K562 (cell line): ENCODE measurements at regions not wholly inside any gene's neighbourhood (a gene's known extent, or its start where the extent isn't known, plus 50 kb on each side); places are given as distances from the start of the nearest gene placed in this dataset.

Experiments used
- ATF1 ChIP-seq, 2 experiments: fragments of 450-650 bp in 1 of 2; IDR thresholded peaks; 2 replicates each; pipeline ENCODE4 v1.6.1; 2016; ENCODE audit warnings: missing compliant biosample characterization in 1 of 2, missing genetic modification characterization in 1 of 2
- ATF3 ChIP-seq, 2 experiments: fragments of 450-650 bp in 1 of 2; sonication (generic) in 1 of 2; formaldehyde crosslinking in 1 of 2; IDR thresholded peaks in 1 of 2; conservative IDR thresholded peaks in 1 of 2; 2 replicates each; pipeline versions ENCODE4 v1.6.1 to v1.8.1; 2016 to 2023; ENCODE audit warnings: mild to moderate bottlenecking in 2 of 2, moderate library complexity in 2 of 2, inconsistent platforms in 1 of 2, missing genetic modification reagents in 1 of 2
- CBX3 ChIP-seq, 2 experiments: IDR thresholded peaks; 1 replicate in 1 of 2; 2 replicates in 1 of 2; pipeline ENCODE4 v1.6.1; 2012; ENCODE audit warnings: inconsistent platforms in 2 of 2, low read length in 2 of 2, borderline replicate concordance in 1 of 2, control low read depth in 1 of 2
- CEBPB ChIP-seq: fragments of 450-650 bp; IDR thresholded peaks from 2 replicates; pipeline ENCODE4 v1.6.1; 2016; ENCODE audit warnings: missing genetic modification characterization, missing compliant biosample characterization
- CREB1 ChIP-seq, 2 experiments: sonication (generic) in 1 of 2; formaldehyde crosslinking in 1 of 2; IDR thresholded peaks; 2 replicates each; pipeline versions ENCODE4 v1.6.1 to v1.8.0; 2012 to 2022; ENCODE audit warnings: inconsistent platforms in 1 of 2, mild to moderate bottlenecking in 1 of 2, missing genetic modification reagents in 1 of 2, moderate library complexity in 1 of 2
- E2F6 ChIP-seq, 2 experiments: IDR thresholded peaks; 2 replicates each; pipeline ENCODE4 v1.6.1; 2011; ENCODE audit warnings: borderline replicate concordance in 1 of 2, control low read depth in 1 of 2, low read depth in 1 of 2, low read length in 1 of 2, mild to moderate bottlenecking in 1 of 2, mixed read lengths in 1 of 2, moderate library complexity in 1 of 2; ENCODE audit not compliant: insufficient read depth in 1 of 2, insufficient read length in 1 of 2, poor library complexity in 1 of 2, severe bottlenecking in 1 of 2; ENCODE audit errors: extremely low read depth in 1 of 2
- HDAC1 ChIP-seq, 2 experiments: fragments of 450-650 bp; IDR thresholded peaks; 2 replicates each; pipeline ENCODE4 v1.6.1; 2016 to 2017; ENCODE audit warnings: inconsistent platforms in 1 of 2, mild to moderate bottlenecking in 1 of 2, moderate library complexity in 1 of 2
- HDAC2 ChIP-seq: fragments of 450-650 bp; IDR thresholded peaks from 2 replicates; pipeline ENCODE4 v1.6.1; 2016; ENCODE audit warnings: mild to moderate bottlenecking
- ILF3 ChIP-seq: fragments of 450-650 bp; IDR thresholded peaks from 2 replicates; pipeline ENCODE4 v1.6.1; 2018; ENCODE audit warnings: antibody characterized with exemption, mild to moderate bottlenecking, moderate library complexity, borderline replicate concordance
- ILK ChIP-seq: fragments of 450-650 bp; IDR thresholded peaks from 2 replicates; pipeline ENCODE4 v1.6.1; 2016; ENCODE audit warnings: missing genetic modification characterization, low read depth, mild to moderate bottlenecking, missing compliant biosample characterization, moderate library complexity, borderline replicate concordance
- KAT7 ChIP-seq: sonication (generic); formaldehyde crosslinking; IDR thresholded peaks from 2 replicates; pipeline ENCODE4 v1.8.0; 2022; ENCODE audit warnings: missing genetic modification reagents, mild to moderate bottlenecking, borderline replicate concordance
- L3MBTL2 ChIP-seq: fragments of 450-650 bp; IDR thresholded peaks from 2 replicates; pipeline ENCODE4 v1.6.1; 2016; ENCODE audit warnings: mild to moderate bottlenecking, moderate library complexity
- MAZ ChIP-seq, 2 experiments: fragments of 450-650 bp in 1 of 2; sonication (generic) in 1 of 2; formaldehyde crosslinking; IDR thresholded peaks in 1 of 2; conservative IDR thresholded peaks in 1 of 2; 2 replicates each; pipeline versions ENCODE4 v1.4.0 to v1.5.0; 2020; ENCODE audit warnings: mild to moderate bottlenecking in 1 of 2, missing genetic modification reagents in 1 of 2
- MCM5 ChIP-seq: fragments of 450-650 bp; IDR thresholded peaks from 2 replicates; pipeline ENCODE4 v1.6.1; 2016; ENCODE audit warnings: low read depth
- NFIC ChIP-seq: fragments of 450-650 bp; IDR thresholded peaks from 2 replicates; pipeline ENCODE4 v1.6.1; 2017; ENCODE audit warnings: mild to moderate bottlenecking, inconsistent platforms
- RBM22 ChIP-seq: fragments of 200-400 bp; formaldehyde crosslinking; IDR thresholded peaks from 2 replicates; pipeline ENCODE4 v1.6.1; 2018; ENCODE audit warnings: low read length, low read depth; ENCODE audit not compliant: poor library complexity, severe bottlenecking
- RCOR1 ChIP-seq, 2 experiments: IDR thresholded peaks; 2 replicates each; pipeline ENCODE4 v1.6.1; 2012; ENCODE audit warnings: low read depth in 2 of 2, low read length in 2 of 2, borderline replicate concordance in 1 of 2, improper control_type of control experiment in 1 of 2
- SAFB ChIP-seq: fragments of 200-400 bp; formaldehyde crosslinking; IDR thresholded peaks from 2 replicates; pipeline ENCODE4 v1.6.1; 2017; ENCODE audit warnings: low read depth, low read length, borderline replicate concordance
- THAP12 ChIP-seq: fragments of 250-450 bp; sonication (Bioruptor Pico); IDR thresholded peaks from 2 replicates; pipeline ENCODE4 v1.9.0; 2021; ENCODE audit warnings: mild to moderate bottlenecking, inconsistent platforms
- ZBTB9 ChIP-seq: fragments of 450-650 bp; formaldehyde crosslinking; IDR thresholded peaks from 2 replicates; pipeline ENCODE4 v1.4.0; 2020; ENCODE audit warnings: mild to moderate bottlenecking, moderate library complexity

DNA sequence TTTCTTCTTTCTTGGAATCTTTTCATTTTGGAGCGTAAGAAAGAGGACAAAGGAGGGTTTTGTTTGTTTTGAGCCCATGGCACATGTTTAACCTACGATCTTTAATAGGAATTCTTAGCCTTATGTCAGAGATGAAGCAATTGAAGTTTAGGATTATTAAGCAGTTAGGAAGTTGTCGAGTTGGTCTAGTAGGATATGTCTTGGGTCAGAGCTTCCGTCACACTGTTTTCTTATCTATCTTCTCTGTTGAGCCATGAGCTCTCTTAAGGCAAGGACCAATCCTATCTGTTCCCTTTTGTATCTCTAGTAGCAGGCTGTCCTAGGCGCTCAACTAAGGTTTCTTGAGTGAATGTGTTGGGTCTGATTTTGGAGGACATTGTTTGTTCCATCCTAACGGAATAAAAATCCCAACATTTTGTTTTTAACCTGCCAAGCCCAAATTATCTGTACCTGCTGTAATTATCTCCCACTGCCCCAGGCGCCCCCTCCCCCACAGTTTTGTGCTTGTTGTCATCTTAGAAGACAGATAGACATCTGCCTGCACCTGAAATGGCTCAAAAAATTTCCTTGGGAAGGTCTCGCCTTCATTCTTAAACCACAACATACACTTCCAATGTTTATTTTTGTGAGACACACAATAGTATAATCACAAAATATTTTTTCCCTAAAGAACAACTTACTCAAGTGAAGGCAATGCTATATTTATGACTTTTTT, 95.3 kb upstream of the GADD45A start (continued):
- TF ChIP-seq L3MBTL2 (peak; percentile 86), THAP12 (CRISPR knock-in tag) (no peak), CEBPB (tag) (peak; percentile 34; the same call in 1 of the 2 replicates), RBM22 (no peak), ILF3 (no peak), MAZ (CRISPR knock-in tag; conservative IDR thresholded peaks at IDR 0.05 in 1 of 2, IDR thresholded peaks at IDR 0.05 in 1 of 2) (peak in 1 of 2 experiments; percentile 27; a peak in 1 of 4 replicates), ZBTB9 (CRISPR knock-in tag) (no peak), NFIC (peak; percentile 40), HDAC2 (peak; percentile 74; the same call in 1 of the 2 replicates), CREB1 (IDR thresholded peaks at IDR 0.05) (peak; percentile 69), CREB1 (CRISPR knock-in tag; IDR thresholded peaks at IDR 0.05) (no peak), ILK (tag) (no peak), KAT7 (no peak), MCM5 (no peak), ATF1 (CRISPR knock-in tag; IDR thresholded peaks at IDR 0.05) (no peak), ATF1 (tag; IDR thresholded peaks at IDR 0.05) (peak; percentile 65), E2F6 (IDR thresholded peaks at IDR 0.05; ENCODE audit: borderline replicate concordance in 1 of 2, extremely low read depth in 1 of 2, insufficient read depth in 1 of 2, insufficient read length in 1 of 2, low read depth in 1 of 2, low read length in 1 of 2, poor library complexity in 1 of 2, severe bottlenecking in 1 of 2) (peak in 1 of 2 experiments; percentile 14), SAFB (no peak), CBX3 (IDR thresholded peaks at IDR 0.05; ENCODE audit: borderline replicate concordance in 1 of 2, low read length in 2 of 2) (peak in 1 of 2 experiments; percentile 55; a peak in 1 of 3 replicates), ATF3 (IDR thresholded peaks at IDR 0.05) (no peak), ATF3 (CRISPR knock-in tag; conservative IDR thresholded peaks at IDR 0.05) (no peak), HDAC1 (IDR thresholded peaks at IDR 0.05) (peak in 1 of 2 experiments; percentile 50; a peak in 1 of 4 replicates), RCOR1 (IDR thresholded peaks at IDR 0.05; ENCODE audit: borderline replicate concordance in 1 of 2, low read depth in 2 of 2, low read length in 2 of 2) (peak in 1 of 2 experiments; percentile 72; a peak in 2 of 4 replicates)
